Keratinocyte (primary cell): ENCODE measurements at regions not wholly inside any gene's neighbourhood (a gene's known extent, or its start where the extent isn't known, plus 50 kb on each side); places are given as distances from the start of the nearest gene placed in this dataset.
A peak's percentile ranks its signal among the peaks of the same experiment; 100 is the strongest.

Experiments
- DNase-seq: peaks from one replicate; pipeline ENCODE4 v3.0.0-alpha.2; 2011; ENCODE audit warnings: low read depth, missing footprints, low spot score
- FAIRE-seq: peaks from 2 replicates; lab custom pipeline; 2011; peaks lifted over from hg19 to GRCh38; lab: Jason Lieb, UNC
- H2AFZ ChIP-seq: 2 replicates; pipeline ENCODE4 v1.6.0; 2012; ENCODE audit warnings: low read length, control low read depth, inconsistent platforms; ENCODE audit not compliant: control insufficient read depth
- H3K27ac ChIP-seq: 2 replicates; pipeline ENCODE4 v1.5.1; 2011; ENCODE audit warnings: low read length; ENCODE audit not compliant: control insufficient read depth, insufficient read depth
- H3K27me3 ChIP-seq: 3 replicates; pipeline ENCODE4 v1.6.0; 2011; ENCODE audit warnings: low read length; ENCODE audit not compliant: control insufficient read depth, insufficient read depth; ENCODE audit errors: extremely low read depth
- H3K36me3 ChIP-seq, 2 experiments: 2 replicates in 1 of 2; 3 replicates in 1 of 2; pipeline ENCODE4 v1.5.1; 2011; ENCODE audit warnings: low read length in 2 of 2, mild to moderate bottlenecking in 1 of 2; ENCODE audit not compliant: control insufficient read depth in 2 of 2, insufficient read depth in 2 of 2; ENCODE audit errors: extremely low read depth in 1 of 2
- H3K4me1 ChIP-seq: 3 replicates; pipeline ENCODE4 v1.5.1; 2011; ENCODE audit warnings: low read length; ENCODE audit not compliant: control insufficient read depth, insufficient read depth; ENCODE audit errors: extremely low read depth
- H3K4me2 ChIP-seq: 3 replicates; pipeline ENCODE4 v1.6.0; 2011; ENCODE audit warnings: low read depth, low read length; ENCODE audit not compliant: control insufficient read depth, insufficient read depth; ENCODE audit errors: extremely low read depth
- H3K4me3 ChIP-seq, 3 experiments: fragments of 200-600 bp in 1 of 3; sonication (generic) in 1 of 3; 2 replicates in 2 of 3; 3 replicates in 1 of 3; pipeline ENCODE4 v1.5.1; 2011 to 2016; ENCODE audit warnings: low read length in 3 of 3, mild to moderate bottlenecking in 3 of 3, control low read depth in 2 of 3, inconsistent platforms in 1 of 3, low read depth in 1 of 3, mixed read lengths in 1 of 3, mixed run types in 1 of 3, moderate library complexity in 1 of 3; ENCODE audit not compliant: control insufficient read depth in 2 of 3, insufficient read depth in 2 of 3; ENCODE audit errors: extremely low read depth in 1 of 3
- H3K79me2 ChIP-seq: 2 replicates; pipeline ENCODE4 v1.6.0; 2012; ENCODE audit warnings: low read length; ENCODE audit not compliant: control insufficient read depth, insufficient read depth
- H3K9ac ChIP-seq: 3 replicates; pipeline ENCODE4 v1.6.0; 2011; ENCODE audit warnings: low read length; ENCODE audit not compliant: control insufficient read depth, insufficient read depth; ENCODE audit errors: extremely low read depth
- H3K9me1 ChIP-seq: 3 replicates; pipeline ENCODE4 v1.6.0; 2011; ENCODE audit warnings: low read length; ENCODE audit not compliant: control insufficient read depth, insufficient read depth; ENCODE audit errors: extremely low read depth
- H3K9me3 ChIP-seq: 2 replicates; pipeline ENCODE4 v1.5.1; 2012; ENCODE audit warnings: low read depth, low read length; ENCODE audit not compliant: control insufficient read depth
- H4K20me1 ChIP-seq: 3 replicates; pipeline ENCODE4 v1.6.0; 2011; ENCODE audit warnings: low read length; ENCODE audit not compliant: control insufficient read depth, insufficient read depth; ENCODE audit errors: extremely low read depth
- EZH2 ChIP-seq: IDR thresholded peaks from one replicate; pipeline ENCODE4 v1.6.1; 2012; ENCODE audit warnings: inconsistent platforms, mild to moderate bottlenecking, low read length, moderate library complexity
- dilution Hi-C: fragments of 300-500 bp; cut with MboI; formaldehyde crosslinking; loops from one replicate; pipeline ENCODE4 v1.7.0; 2020; ENCODE audit warnings: low sequenced_read_pairs; ENCODE audit not compliant: extremely low pct_ligation_motif_present
- TF ChIP-seq, protein P1 (sequence below), 3 experiments: IDR thresholded peaks in 1 of 3; conservative IDR thresholded peaks in 1 of 3; optimal IDR thresholded peaks in 1 of 3; 2 replicates in 2 of 3; 3 replicates in 1 of 3; pipeline versions ENCODE3 to v1.5.1; 2011; ENCODE audit warnings: low read length in 3 of 3, mild to moderate bottlenecking in 3 of 3, moderate library complexity in 2 of 3, control low read depth in 1 of 3, inconsistent platforms in 1 of 3; ENCODE audit not compliant: insufficient read depth in 2 of 3; ENCODE audit errors: extremely low read depth in 1 of 3

DNA sequence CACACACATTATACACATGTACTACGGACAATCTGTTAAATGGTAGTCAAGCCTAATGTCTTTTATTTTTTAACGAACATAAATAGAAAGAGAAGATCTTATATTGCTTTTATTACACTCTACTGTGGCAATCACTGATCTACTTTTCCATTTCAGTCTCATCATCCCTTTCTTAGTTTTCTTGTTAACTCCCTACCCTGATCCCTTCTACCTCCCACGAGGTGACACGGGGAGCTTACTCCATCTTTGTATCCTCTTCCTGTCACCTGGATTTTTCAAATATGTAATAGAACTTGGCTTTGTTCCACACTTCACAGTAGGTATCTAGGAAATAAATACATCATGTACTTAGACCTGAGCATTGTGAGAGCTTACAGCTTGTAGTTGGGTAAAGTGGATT is 211.0 kb downstream of the PIK3R1 start:
- dilution Hi-C loops: no loop called here
- no peaks in the 10 kb centered on the region for H3K36me3 ChIP-seq
- no peak overlapping the region for H2AFZ ChIP-seq
- no peaks in the 10 kb centered on the region for H3K79me2 ChIP-seq
- peaks cover 12% of the 10 kb centered on the region for H3K4me1 ChIP-seq
- no peak for FAIRE-seq
- H3K9ac ChIP-seq: no peak overlapping the region
- no peaks in the 10 kb centered on the region for H3K9me1 ChIP-seq
- no peaks in the 10 kb centered on the region for H3K27me3 ChIP-seq
- no peaks in the 10 kb centered on the region for H3K9me3 ChIP-seq
- no peaks in the 10 kb centered on the region for H4K20me1 ChIP-seq
- no peak for DNase-seq
- TF ChIP-seq EZH2: no peak
- TF ChIP-seq, protein P1, sequence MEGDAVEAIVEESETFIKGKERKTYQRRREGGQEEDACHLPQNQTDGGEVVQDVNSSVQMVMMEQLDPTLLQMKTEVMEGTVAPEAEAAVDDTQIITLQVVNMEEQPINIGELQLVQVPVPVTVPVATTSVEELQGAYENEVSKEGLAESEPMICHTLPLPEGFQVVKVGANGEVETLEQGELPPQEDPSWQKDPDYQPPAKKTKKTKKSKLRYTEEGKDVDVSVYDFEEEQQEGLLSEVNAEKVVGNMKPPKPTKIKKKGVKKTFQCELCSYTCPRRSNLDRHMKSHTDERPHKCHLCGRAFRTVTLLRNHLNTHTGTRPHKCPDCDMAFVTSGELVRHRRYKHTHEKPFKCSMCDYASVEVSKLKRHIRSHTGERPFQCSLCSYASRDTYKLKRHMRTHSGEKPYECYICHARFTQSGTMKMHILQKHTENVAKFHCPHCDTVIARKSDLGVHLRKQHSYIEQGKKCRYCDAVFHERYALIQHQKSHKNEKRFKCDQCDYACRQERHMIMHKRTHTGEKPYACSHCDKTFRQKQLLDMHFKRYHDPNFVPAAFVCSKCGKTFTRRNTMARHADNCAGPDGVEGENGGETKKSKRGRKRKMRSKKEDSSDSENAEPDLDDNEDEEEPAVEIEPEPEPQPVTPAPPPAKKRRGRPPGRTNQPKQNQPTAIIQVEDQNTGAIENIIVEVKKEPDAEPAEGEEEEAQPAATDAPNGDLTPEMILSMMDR (optimal IDR thresholded peaks at IDR 0.05 in 1 of 3, IDR thresholded peaks at IDR 0.05 in 1 of 3, conservative IDR thresholded peaks at IDR 0.05 in 1 of 3; ENCODE audit: extremely low read depth in 1 of 3, insufficient read depth in 2 of 3, low read length in 3 of 3): no peak
- no peak overlapping the region for H3K27ac ChIP-seq
- no peak overlapping the region for H3K4me3 ChIP-seq
- H3K4me2 ChIP-seq: no peak overlapping the region

GRCh38 chr5:68428231-68428811 is 212.8 kb downstream of the PIK3R1 start:
- Histone ChIP-seq H3K27me3 (no peaks in the 10 kb centered on the region), H2AFZ (peak overlapping the region; percentile 44), H3K4me2 (no peak overlapping the region), H3K4me3 (no peak overlapping the region), H3K36me3 (no peaks in the 10 kb centered on the region), H3K79me2 (no peaks in the 10 kb centered on the region), H3K9me1 (no peaks in the 10 kb centered on the region), H3K27ac (no peak overlapping the region), H3K9ac (no peak overlapping the region), H4K20me1 (no peaks in the 10 kb centered on the region), H3K4me1 (peaks cover 22% of the 10 kb centered on the region), H3K9me3 (no peaks in the 10 kb centered on the region)
- FAIRE-seq (no peak), DNase-seq (no peak)
- no peak for TF ChIP-seq EZH2
- TF ChIP-seq, protein P1 (optimal IDR thresholded peaks at IDR 0.05 in 1 of 3, IDR thresholded peaks at IDR 0.05 in 1 of 3, conservative IDR thresholded peaks at IDR 0.05 in 1 of 3; ENCODE audit: extremely low read depth in 1 of 3, insufficient read depth in 2 of 3, low read length in 3 of 3): no peak
- dilution Hi-C loops: no loop called here
